IPS DF 19.7 (cell line): ENCODE measurements at regions not wholly inside any gene's neighbourhood (a gene's known extent, or its start where the extent isn't known, plus 50 kb on each side); places are given as distances from the start of the nearest gene placed in this dataset.
"Not testable (repeated sequence)": the region's sequence is repeated elsewhere in the genome, so short reads cannot be mapped to it uniquely, and the experiment has no call there.

Experiments
- DNase-seq: peaks from one replicate; pipeline ENCODE4 v3.0.0-alpha.2; 2013; ENCODE audit warnings: low read depth, low spot score

- not testable (repeated sequence) for DNase-seq
Observed at GRCh38 chr1:170457325-170458050, 74.5 kb upstream of the GORAB start.

- DNase-seq, result no peak
Observed at GRCh38 chr1:170460001-170460400, 72.0 kb upstream of the GORAB start.

GRCh38 chr1:170460414-170461155 is 71.4 kb upstream of the GORAB start:
- DNase-seq, result no peak

GRCh38 chr1:170461291-170461747 is 70.6 kb upstream of the GORAB start:
- DNase-seq, result no peak

GRCh38 chr1:170461762-170462384 is 70.1 kb upstream of the GORAB start:
- DNase-seq, result no peak

GRCh38 chr1:170470121-170470520 is 61.8 kb upstream of the GORAB start:
- no peak for DNase-seq

- no peak for DNase-seq
Observed at GRCh38 chr1:170471398-170472053, 60.4 kb upstream of the GORAB start.

GRCh38 chr1:170481000-170481399 is 51.0 kb upstream of the GORAB start:
- DNase-seq, result no peak
